Right forelimb (tissue), 1 donor: ENCODE measurements at regions not wholly inside any gene's neighbourhood (a gene's known extent, or its start where the extent isn't known, plus 50 kb on each side); places are given as distances from the start of the nearest gene placed in this dataset.

Experiments
- DNase-seq: peaks from one replicate; pipeline ENCODE4 v3.0.0-alpha.2; 2018

DNA sequence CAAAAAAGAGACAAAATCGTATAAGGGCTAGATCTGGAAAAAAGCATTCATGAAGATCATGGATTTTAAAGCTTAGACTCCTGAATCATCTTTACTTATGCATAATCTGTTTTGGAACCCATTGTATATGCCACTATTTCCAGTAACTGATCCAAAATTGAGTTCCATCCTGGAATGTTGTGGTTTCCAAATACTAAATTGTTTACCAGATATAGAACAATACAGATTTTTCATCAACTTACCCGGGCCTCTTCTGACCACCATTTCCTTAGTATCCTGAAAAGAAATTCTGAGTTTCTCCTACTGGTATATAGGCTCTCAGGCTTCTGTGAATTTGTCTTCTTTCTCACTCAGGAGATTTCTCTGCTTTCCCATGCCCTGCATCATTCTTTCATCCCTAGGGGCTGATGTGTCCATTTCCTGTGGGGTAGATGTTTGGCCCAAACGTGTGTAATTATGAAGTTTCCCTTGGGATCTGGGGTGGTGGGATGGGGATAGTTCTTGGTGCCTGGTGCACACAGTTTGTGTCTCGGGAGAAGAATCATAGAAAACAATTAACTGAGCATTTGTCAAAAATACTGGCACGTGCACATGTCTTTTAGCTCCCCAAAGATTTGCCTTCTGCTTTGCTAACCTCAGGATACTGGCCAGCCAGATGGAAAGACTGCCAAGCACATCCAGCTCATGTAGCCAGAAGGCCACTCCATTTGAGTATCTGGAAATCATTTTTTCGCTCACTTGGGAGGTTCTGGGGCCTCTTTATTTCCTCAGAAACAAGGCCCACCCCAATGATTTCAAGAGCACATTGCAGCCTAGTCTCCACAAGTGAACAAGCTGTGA lies 127.8 kb downstream of the NTMT2 start:
- peak; percentile 57 for DNase-seq

DNA sequence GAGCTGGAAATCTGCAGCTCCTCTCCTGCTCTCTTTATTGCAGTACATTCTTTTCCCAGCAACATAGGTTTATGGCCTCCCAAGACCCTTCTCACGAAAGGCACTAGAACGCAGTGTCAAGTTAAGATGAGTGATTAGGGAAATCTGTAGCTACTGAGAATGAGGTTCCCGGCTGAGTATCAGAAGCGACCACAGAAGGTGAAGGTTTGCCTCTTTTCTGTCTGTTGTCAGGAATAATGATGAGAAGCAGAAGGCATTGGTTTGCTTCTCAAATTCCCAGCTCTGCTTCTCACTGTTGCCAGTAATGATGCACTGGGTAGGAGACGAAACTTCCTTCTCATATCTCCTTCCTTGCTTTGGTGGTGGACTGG lies 128.4 kb downstream of the NTMT2 start:
- peak; percentile 59 for DNase-seq

DNA sequence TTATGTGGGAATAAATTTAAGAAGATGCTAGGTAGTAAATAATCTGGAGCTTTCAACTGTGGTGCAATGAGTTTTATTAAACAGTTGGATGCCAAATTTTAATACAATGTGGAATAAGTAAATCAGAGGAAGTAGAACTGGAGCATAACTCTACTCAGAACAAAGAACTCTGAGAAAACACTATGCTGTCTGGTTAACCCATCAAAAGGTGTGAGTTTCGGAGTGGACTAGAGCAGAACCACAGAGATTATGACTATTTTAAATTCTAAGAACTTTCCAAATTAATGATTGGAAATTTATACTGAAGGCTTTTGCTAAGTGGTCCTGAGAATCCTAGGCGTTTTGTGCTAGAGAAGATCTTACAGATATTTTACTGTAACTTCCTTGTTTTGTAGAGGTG lies 132.2 kb downstream of the NTMT2 start:
- no peak for DNase-seq

DNA sequence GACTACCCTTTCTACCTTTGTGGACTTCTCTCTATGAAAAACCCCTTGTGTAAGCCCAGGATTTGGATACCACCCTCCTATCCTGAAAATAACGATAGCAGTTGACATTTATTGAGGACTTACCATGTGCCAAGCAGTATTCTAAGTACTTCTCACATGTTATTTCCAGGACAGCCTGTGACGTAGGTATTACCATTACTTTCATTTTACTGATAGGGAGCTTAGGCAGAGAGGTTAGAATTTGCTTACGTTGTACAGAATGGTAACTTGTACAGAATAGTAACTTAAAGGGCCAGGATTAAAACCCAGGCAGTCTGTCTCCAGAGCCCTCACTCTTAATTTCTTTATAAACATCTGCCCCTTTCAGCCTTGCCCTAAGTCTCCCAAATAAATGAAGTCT lies 138.3 kb downstream of the NTMT2 start:
- DNase-seq = no peak

DNA sequence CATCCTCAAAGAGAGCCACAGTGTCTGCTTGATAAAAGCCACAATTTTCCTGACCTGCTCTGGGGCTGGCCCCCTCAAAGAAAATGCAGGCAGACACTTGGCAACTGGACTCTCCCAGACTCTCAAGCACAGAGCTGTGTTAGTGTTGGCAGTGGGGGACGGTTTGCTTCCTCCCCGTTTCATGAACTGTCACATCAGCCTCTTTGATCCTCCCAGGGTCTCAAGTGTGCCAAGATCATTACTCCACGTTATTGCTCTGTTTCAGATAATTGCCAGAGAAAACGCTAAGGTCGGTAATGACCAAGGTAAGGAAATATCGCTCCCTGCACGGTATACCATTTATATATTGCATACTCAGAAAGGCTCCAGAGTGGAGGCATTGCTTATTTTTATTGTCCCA lies 138.8 kb downstream of the NTMT2 start:
- DNase-seq = peak; percentile 79

DNA sequence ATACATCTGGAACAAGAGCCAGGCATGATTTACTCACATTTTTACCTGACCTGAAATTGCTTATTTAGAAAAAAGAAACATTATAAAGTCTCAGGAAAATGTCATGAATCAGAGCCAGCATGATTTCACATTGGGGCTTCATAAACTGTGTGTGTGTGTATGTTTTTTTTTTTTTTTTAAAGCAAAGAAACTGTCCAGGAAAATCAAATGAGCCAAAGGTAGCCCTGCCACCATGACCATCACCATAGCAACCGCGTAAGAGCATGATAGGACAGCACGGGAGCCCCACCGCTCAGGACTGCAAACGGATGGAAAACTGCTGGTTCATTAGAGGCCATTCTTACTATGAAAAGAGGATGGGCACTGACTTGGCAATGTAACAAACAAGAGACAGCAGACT lies 139.2 kb downstream of the NTMT2 start:
- DNase-seq = no peak

DNA sequence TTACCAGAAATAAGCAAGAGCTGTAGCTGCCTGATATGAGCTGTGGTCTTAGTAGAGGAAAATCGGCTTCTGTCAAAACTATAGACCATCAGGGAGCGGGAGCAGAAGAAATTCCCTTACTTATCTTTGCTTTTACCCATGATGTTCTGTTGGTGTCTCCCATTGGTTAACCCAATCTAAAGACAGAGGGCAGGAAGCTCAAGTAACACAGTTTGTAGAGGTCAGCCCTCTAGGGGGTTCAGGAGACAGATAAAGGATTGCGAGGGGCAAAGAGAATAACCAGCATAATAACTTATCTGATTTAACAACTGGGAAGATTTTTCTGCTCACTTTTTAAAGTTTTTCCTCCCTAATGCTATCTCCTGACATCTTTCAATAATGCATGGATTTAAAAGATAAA lies 142.4 kb downstream of the NTMT2 start:
- no peak for DNase-seq

DNA sequence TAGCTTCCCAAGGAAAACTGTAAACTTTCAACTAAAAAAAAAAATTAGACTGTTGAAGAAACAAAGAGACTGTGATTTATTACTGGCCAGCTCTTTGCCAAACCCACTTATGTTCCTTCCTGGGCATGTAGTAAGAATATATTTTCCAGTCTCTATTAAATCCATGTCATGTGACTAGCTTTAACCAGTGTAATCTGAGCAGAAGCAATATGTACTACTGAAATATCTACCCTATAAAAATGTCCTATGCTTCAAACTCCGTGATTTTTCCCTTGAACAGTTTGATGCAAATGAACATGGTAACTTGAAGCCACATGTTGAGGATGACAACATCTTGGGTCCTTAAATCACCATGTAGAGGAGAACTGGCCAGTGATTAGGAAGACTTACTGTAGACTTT lies 144.5 kb downstream of the NTMT2 start:
- no peak for DNase-seq

DNA sequence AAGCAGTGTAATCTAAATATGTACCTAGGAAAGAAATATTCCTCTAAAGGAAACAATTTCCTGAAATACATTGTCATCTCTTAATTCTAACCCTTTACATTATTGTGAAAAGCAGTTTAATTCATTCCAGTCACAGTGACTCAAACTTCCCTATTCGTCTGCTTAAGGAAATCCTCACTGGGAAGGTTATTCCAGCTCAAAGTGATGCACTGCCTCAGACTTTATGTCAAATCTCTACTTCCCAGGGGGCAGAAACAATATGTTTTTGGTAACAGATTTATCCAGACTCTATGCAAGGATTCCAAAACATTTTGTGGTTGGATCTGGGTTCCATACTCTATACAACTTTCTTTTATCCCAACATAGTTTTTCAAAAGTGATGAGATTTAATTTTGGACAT lies 145.2 kb downstream of the NTMT2 start:
- no peak for DNase-seq

DNA sequence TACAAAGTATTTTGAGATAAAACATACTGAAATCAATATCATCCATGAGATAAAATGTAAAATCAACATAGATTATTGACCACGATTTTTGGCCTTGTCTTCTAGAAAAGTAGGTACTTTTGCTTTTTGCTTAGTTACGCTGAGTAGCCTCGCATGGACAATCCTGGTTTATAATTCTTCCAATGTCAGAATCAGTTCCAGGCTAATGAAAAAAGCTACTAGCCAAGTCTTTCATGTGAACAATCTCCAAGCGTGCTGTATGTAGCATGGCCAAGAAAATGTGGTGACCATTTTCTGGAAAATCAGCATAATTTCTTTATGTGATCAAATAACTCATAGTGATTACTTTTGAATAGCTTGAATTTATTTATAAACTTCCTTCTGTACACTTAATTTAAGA lies 145.8 kb downstream of the NTMT2 start:
- DNase-seq = no peak

DNA sequence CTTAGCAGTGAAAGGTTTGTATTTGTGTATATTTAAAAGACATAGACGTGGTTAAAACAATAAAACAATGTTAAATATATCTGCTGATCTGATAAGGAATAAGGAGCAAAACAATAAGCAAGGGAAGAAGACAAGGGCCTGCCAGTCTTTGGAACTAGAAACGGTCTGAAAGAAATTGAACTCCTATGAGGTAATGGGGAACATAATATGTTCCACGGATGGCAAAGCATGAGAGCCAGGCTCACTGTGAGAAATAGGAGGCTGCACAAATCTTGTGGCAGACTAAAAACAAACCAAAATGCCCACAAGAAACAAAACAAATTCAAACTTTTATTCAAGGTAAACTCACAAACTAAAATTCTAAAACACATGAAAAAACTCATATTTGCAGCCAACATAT lies 150.5 kb downstream of the NTMT2 start:
- no peak for DNase-seq

DNA sequence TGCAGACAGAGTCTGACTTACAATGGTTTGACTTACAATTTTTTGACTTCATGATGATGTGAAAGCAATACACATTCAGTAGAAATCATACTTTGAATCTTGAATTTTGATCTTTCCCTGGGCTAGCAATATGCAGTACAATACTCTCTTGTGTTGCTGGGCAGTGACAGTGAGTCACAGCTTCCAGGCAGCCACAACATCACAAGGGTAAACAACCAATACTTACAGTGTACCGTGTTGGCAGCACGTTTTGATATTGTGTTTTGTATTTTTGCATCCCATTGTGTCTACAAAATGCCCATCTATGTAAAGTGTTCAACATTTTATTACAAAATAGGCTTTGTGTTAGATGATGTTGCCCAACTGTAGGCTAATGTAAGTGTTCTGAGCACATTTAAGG lies 150.9 kb downstream of the NTMT2 start:
- no peak for DNase-seq

DNA sequence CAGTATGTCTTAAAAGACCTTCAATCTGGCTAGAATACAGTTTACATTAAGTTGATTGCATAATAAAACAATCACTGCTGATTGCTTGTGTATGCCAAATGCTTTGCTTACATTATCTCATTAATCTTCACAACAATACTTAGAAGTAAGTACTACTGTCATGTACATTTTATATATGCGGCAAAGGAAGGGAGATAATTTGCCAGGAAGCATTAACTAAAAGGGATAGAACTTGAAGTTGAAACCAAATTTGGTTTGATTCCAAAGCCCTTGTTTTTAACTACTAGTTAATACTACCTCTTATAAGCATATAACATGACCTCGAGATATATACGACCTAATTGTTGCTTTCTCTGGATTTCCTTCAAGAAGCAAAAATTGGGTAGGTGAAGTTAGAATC lies 155.8 kb downstream of the NTMT2 start:
- no peak for DNase-seq

DNA sequence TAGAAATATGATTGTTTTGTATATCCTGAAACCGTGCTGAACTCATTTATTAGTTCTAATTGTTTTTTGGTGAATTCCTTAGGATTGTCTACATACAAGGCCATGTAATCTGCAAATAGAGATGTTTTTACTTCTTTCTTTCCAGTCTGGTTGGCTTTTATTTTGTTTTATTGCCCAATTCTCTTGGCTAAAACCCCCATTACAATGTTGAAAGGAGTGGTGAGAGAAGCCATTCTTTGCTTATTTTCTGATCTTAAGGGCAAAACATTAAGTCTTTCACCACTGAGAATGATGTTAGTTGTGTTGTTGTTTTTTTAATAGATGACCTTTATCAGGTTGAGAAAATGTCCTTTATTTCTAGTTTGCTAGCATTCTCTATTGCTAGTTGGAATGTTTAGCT lies 157.3 kb downstream of the NTMT2 start:
- DNase-seq = no peak

DNA sequence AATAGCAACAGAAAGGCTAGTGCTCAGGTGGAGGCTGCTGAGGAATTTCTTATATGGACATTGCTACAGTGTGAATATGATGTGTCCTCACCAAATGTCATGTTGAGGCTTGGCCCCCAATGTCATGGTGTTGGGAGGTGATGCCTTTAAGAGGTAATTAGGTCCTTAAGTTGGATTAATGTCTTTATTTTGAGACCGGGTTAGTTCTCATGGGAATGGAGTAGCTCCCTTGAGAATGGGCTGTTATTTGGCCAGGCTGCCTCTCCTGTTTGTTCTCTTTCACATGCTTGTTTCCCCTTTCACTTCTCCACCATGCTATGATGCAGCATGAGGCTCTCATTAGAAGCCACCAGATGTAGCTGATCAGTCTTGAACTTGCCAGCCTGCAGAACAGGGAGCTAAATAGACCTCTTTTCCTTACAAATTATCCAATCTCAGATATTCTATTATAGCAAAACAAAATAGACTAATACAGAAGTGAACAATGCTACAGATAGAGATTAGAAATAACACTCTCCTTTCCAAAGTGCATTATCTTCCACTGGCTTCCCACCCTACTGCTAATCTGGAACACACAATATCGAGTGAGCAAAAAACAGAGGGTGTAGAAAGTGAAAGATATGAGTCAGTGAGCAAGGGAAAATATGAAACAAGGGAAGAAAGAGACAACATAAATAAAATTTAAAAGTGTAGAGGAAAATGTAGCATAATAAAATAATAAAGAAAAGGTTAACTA lies 160.2 kb downstream of the NTMT2 start:
- DNase-seq = no peak

DNA sequence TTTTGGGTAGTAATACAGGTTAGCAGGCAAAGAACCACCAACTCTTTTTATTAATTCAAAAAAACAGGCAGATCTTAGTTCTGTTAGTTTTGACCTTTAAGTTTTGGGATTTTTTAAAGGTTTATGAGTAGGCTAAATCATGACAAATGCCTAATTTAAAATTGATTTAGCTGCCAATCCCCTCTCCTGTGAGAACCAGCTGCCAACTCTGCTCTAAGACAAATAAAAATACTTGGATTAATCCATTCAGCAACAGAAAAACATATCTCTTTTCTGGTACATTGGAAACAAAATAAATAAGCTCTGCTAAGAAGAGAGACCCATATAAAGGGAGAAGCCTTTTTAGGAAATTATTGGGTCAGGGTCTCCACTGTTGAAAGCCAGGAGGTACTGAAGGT lies 160.8 kb downstream of the NTMT2 start:
- no peak for DNase-seq

DNA sequence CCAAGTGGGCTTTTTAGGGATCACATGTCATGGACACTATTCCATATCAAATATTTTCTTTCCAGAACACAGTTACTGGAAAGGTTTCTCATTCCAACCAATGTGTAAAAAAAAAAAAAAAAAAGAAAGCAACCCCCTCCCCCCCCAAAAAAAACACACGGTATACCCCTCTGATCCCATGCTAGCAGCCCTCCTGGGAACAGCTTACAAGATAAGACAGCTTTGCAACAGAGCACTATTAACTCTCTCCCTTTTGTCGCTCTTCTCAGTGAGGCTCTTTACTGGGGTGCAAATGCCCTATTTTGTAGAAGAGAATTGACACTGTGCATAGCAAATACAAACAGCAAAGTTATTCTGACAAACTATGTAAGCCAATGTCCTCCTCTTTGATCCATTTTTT lies 161.2 kb downstream of the NTMT2 start:
- DNase-seq = no peak

DNA sequence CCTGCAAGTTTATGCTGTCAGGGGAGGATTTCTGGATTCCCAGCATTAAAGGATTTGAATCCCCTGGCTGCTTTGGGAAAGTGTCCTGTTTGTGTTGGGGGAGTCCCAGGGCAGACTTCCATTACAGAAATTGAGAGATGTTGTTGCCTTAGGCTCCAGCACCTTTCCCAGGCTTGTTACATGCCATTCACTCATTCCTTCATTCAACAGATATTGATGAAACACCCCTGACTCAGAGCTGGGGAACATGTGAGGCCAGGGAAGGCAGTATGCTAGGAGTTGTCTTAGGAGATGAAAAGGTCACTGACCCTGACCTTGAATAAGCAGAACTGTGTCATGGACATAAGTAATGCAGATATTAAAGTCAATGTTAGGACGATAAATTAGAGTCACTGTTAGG lies 161.7 kb downstream of the NTMT2 start:
- peak; percentile 49 for DNase-seq

DNA sequence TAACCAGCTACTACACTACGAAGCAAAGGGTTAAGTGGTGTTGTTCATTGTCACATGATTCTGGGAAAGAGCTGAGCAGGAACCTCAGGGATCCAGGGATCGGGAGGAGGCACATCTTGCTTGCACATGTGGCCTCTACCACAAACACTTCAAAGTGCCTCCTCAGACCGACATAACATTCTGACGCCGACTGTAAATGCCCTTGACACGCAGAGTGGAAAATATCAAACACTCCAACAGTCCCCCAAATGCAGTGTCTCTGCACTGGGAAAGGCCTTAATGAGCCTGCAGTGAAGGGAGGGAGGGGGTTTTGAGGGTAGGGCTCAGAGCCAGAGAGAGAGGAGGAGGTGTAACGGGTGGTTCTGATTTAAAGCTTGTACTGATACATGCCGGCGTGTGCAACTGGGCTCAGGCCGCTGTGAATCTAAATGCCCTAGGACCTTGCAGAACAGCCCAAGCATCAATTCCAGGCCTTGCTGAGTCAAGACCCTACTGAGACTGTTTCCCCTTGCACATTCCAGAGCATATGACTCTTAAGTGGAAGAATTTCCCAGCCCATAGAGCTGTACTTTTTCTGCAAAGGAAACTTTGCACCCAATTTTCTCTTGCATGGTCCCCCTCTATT lies 163.7 kb downstream of the NTMT2 start:
- peak; percentile 78 for DNase-seq

DNA sequence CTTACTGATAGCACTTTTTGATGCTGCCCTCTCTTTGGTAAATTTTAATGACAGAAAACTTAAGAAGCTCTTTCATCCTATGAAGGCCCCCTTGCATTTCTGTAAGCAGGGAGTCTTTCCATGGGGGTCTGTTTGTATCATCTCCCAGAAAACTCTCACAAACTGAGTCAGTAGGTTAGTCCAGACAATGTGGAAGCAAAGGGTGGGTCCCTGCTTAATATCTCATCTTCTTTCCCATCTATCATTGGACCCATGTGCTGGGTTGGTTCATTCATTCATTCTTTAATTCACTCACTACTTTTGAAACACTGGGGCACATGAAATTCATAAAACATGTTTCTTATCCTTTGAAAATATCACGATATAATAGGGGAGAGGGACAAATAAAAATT lies 164.3 kb downstream of the NTMT2 start:
- no peak for DNase-seq

DNA sequence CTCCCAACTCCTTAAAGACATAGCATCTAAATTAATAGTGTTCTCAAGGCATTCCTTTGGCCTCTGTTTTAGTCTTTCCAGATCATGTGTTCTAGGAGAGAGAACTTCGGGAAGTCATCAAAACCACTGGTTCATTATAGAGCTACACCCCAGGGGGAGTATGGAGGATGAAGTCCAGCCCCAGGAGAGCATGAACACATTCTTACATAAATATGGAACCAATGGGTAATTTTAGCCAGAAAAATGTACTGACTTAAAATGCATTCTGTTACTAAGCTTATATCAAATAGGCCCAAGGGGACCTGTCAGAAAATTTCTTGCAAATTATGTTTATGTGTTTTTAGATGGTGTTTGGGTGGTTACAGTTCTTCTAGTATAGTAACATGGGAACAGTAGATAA lies 165.2 kb downstream of the NTMT2 start:
- DNase-seq = no peak

DNA sequence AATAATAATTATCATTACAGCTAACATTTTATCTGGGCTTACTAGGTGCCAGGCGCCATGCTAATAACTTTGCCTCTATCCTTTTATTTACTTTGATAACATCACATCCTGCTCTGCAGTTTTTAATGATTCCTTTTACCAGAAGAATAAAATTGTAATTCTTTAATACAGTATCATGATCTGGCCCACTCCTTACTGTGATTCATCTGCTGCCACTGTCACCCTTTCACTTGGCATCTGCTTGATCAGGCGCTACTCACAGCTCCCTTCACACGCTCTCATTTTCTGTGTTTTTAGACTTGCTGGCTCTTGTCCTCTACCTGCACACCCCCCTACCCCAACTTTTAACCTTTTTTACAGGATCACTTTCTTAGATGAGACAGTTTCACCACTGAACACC lies 167.5 kb downstream of the NTMT2 start:
- no peak for DNase-seq

DNA sequence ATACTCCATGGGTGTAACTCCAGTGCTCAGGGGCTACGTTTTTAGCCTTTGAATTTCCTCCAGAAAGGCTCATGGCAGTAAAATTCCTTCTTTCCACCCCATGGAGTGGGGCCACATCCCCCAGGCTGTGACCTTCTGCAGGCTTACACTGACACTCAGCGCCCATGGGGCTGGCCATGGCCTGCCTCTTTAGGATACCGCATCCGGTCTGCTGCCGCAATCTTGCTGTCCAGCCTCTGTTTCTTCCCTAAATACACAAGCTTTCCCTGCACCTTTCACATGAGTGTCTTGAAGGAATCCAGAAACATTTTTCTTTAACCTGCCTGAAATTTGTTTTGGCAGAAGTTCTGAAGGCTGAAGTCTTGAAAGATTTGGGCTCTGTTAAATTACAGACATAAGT lies 170.5 kb downstream of the NTMT2 start:
- no peak for DNase-seq

DNA sequence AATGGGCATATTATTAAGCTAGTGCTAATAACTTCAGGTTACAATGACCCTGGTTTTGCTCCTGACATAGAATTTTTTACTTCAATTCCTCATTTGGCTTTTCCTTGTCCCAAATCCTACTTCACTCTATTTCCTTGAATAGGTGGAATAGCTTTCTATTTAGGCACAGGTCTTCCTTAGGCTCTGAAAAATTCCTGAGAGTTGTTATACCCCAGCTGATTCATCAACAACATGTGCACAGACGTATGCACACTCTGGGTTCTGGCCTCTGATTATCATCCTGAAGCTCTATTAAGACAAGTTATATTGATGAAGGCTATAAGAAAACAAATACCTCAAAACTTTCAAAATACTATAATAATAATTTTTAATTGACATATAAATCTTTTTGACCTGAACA lies 172.4 kb downstream of the NTMT2 start:
- no peak for DNase-seq
